ENCODE measurements at regions not wholly inside any gene's neighbourhood (a gene's known extent, or its start where the extent isn't known, plus 50 kb on each side); places are given as distances from the start of the nearest gene placed in this dataset.

DNA sequence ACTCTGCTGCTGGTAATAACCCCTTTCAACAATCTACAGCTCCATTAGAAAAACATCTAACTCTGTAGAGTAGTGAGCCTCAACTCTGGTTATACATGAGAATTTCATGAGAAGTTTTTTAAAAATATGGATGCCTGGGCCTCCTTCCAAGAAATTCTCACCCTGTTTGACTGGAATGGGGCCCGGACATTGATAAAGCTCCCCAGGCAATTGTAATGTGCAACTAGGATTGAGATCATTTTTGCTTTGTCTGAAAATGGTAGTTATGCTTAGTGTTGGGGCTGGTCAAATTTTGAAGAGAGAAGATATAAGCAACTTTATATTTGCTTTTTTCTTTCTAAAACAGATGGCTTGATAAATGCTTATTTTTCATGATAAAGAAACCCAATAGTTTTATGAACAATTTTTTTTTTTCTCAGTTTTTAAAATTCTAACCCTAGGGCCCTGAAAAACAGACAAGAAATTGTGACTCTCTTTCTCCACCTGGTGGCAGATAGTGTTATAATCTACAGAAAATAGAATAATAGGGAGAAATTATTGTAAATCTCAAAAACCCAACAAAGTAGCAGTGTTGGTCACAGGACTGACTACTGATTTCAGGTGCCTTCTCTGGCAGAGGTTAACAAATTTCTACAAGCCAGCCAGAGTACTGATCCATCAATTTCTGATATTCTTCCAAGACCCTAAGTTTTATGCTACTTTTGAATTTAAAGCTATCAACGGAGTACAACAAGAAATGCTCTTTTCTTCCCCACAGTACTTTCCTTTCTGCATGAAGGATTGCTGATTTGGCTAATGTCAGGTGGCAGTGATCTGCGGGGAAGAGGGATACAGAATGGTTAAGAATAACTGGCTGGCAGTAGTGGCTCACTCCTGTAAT, 174.8 kb downstream of the DKK1 start:
- no peak for TF ChIP-seq GATA3 (IDR thresholded peaks at IDR 0.05; ENCODE audit: low read depth, low read length)
- TF ChIP-seq GATA2 (IDR thresholded peaks at IDR 0.05; ENCODE audit: low read depth, low read length), result no peak
